ENCODE measurements at regions not wholly inside any gene's neighbourhood (a gene's known extent, or its start where the extent isn't known, plus 50 kb on each side); places are given as distances from the start of the nearest gene placed in this dataset.
A peak's percentile ranks its signal among the peaks of the same experiment; 100 is the strongest.

- Histone ChIP-seq H3F3A (ENCODE audit: low read length, unreplicated experiment) (no peaks in the 10 kb centered on the region), H3K9me2 (replicated peaks; ENCODE audit: low read length) (no peaks in the 10 kb centered on the region), H3K79me2 (ENCODE audit: low read length) (no peaks in the 10 kb centered on the region), H3K4me1 (ENCODE audit: insufficient read depth, low read length) (peaks cover 14% of the 10 kb centered on the region; the same call in 1 of the 2 replicates), H3K27me3 (ENCODE audit: low read length) (no peaks in the 10 kb centered on the region), H2AFZ (ENCODE audit: low read length) (no peak overlapping the region), H3K4me3 (ENCODE audit: low read length) (no peak overlapping the region), H3K27ac (ENCODE audit: low read length) (no peak overlapping the region), H3K36me3 (ENCODE audit: low read depth, low read length) (no peaks in the 10 kb centered on the region), H3K4me2 (ENCODE audit: low read length) (no peak overlapping the region), H3K9me3 (ENCODE audit: low read length) (no peaks in the 10 kb centered on the region), H3K9ac (ENCODE audit: low read length) (no peak overlapping the region), H4K20me1 (ENCODE audit: low read length) (no peaks in the 10 kb centered on the region)
- ATAC-seq (no peak), DNase-seq (no peak)
- BruUV-seq (replicated peaks), result no TSS peak
- intact Hi-C loops (cut with micrococcal nuclease), result no loop called here
- CTCF ChIA-PET, result interaction anchor here (0.7 kb wide), 1 partner anchor 414 kb away, joined by 10 read pairs; no protein-coding TSS in a partner anchor
- POLR2A ChIA-PET (ENCODE audit: unreplicated experiment), result no interaction called here
- TF ChIP-seq CTCF (conservative IDR thresholded peaks at IDR 0.05; ENCODE audit: low read depth, low read length), result no peak
- no peak for TF ChIP-seq EZH2phosphoT487 (IDR thresholded peaks at IDR 0.05; ENCODE audit: borderline replicate concordance, low read length)
- TF ChIP-seq EZH2 (IDR thresholded peaks at IDR 0.05; ENCODE audit: low read length, unreplicated experiment), result no peak
Measured at GRCh38 chr9:94161673-94162072, 77.4 kb downstream of the PTPDC1 start.

- CTCF ChIA-PET, result no interaction called here
Measured at GRCh38 chr9:94164806-94165549, 80.7 kb downstream of the PTPDC1 start.

More at GRCh38 chr9:94164806-94165549, 80.7 kb downstream of the PTPDC1 start:
- Histone ChIP-seq H3K36me3 (ENCODE audit: low read depth, low read length) (peaks cover 6% of the 10 kb centered on the region; the same call in 1 of the 2 replicates), H3F3A (ENCODE audit: low read length, unreplicated experiment) (peaks cover 5% of the 10 kb centered on the region), H3K9ac (ENCODE audit: low read length) (peak overlapping the region; percentile 51), H3K9me3 (ENCODE audit: low read length) (no peaks in the 10 kb centered on the region), H2AFZ (ENCODE audit: low read length) (peak overlapping the region; percentile 64; the same call in 1 of the 2 replicates), H3K27me3 (ENCODE audit: low read length) (no peaks in the 10 kb centered on the region), H3K79me2 (ENCODE audit: low read length) (peaks cover 32% of the 10 kb centered on the region), H3K9me2 (replicated peaks; ENCODE audit: low read length) (no peaks in the 10 kb centered on the region), H4K20me1 (ENCODE audit: low read length) (peaks cover 30% of the 10 kb centered on the region), H3K4me2 (ENCODE audit: low read length) (peak overlapping the region; percentile 62), H3K4me3 (ENCODE audit: low read length) (no peak overlapping the region), H3K27ac (ENCODE audit: low read length) (no peak overlapping the region), H3K4me1 (ENCODE audit: insufficient read depth, low read length) (peaks cover 17% of the 10 kb centered on the region; the same call in 1 of the 2 replicates)
- intact Hi-C loops (cut with micrococcal nuclease), result loop anchor here (5.0 kb wide), 1 partner anchor 78 kb away; no protein-coding TSS in a partner anchor
- BruUV-seq (replicated peaks), result TSS peak; percentile 84
- no peak for TF ChIP-seq EZH2phosphoT487 (IDR thresholded peaks at IDR 0.05; ENCODE audit: borderline replicate concordance, low read length)
- TF ChIP-seq CTCF (conservative IDR thresholded peaks at IDR 0.05; ENCODE audit: low read depth, low read length), result no peak
- no peak for TF ChIP-seq EZH2 (IDR thresholded peaks at IDR 0.05; ENCODE audit: low read length, unreplicated experiment)
- ATAC-seq (no peak), DNase-seq (no peak)
- POLR2A ChIA-PET (ENCODE audit: unreplicated experiment), result no interaction called here

Data from PC-3 (cell line).